HG02610 (cell line): ENCODE measurements at regions not wholly inside any gene's neighbourhood (a gene's known extent, or its start where the extent isn't known, plus 50 kb on each side); places are given as distances from the start of the nearest gene placed in this dataset.

Experiments used
- ATAC-seq: cut with Tn5 transposase; IDR thresholded peaks from one replicate; pipeline ENCODE4 v1.9.1; 2021; ENCODE audit warnings: mild to moderate bottlenecking, moderate library complexity; ENCODE audit not compliant: unreplicated experiment

DNA sequence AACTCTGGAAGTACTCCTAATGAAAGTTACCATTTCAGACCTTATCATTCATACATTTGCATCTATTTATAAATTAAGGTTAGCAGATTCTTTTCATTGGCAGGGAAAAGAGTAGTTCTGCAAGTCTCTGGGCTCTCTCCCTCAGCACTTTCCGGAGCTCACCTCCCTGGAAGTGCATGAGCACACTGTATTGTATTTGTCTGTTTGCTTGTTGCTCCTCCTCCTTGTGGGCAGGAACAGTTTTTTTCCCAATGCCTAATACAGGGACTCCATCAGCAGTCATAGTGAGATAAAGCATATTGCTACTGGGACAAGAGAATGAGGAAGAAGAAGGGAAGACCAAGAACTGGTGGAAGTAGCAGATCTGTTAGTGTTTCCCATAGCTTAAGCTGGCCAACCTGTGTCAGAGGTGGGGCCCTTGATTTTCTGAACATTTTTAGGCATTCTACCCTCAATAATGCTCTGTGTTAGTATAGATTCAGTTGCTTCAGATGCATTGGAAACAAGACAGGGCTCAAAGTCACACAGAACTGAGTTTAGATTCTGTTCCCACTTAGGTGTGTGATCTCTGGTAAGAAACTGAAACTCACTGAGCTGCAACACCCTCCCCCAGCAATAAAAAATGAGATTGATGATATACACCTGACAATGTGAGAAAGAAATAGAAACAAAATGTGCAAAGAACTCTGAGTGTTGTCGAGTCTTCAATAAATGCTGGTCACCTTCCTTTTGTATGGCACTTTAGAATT, 407.8 kb downstream of the TUSC7 start:
- no peak for ATAC-seq

DNA sequence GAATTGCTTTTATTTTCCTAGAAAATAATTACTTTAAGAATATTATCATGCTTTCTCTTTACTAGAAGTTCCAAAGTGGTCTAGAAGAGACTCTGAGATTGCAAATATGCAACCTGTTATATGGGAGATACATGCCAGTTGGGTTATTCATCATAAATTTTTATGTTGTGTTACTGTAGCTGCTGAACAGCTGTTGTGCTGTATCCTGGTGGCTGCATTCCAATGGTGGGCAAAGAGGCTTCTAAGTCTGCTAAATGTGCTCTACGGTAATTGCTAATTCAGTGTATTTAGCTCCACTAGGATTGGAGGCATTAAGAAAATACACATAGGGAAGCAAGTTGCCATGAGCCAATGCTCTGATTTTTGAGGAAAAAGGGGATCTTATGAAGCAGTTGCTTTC, 409.0 kb downstream of the TUSC7 start:
- ATAC-seq: no peak

- no peak for ATAC-seq
Observed at GRCh38 chr3:117120014-117120413, 410.4 kb downstream of the TUSC7 start.

DNA sequence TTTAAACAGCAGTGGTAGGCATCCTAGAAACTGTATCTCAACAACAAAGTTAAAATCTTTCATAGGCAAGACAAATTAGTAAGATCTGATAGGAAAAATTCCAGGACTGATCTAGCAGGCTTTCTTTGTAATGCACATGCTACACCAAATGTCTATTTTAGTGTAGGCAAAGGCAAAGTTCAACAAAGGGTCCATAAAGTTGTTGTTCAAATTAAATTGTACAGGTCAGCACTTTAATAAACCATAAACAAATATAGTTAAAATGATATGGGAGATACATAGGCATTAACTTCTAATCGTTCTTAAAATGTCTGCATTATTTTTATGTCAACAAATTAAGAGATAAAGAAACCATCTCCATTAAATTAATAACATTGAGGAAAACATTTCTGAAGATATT, 413.0 kb downstream of the TUSC7 start:
- ATAC-seq: no peak

DNA sequence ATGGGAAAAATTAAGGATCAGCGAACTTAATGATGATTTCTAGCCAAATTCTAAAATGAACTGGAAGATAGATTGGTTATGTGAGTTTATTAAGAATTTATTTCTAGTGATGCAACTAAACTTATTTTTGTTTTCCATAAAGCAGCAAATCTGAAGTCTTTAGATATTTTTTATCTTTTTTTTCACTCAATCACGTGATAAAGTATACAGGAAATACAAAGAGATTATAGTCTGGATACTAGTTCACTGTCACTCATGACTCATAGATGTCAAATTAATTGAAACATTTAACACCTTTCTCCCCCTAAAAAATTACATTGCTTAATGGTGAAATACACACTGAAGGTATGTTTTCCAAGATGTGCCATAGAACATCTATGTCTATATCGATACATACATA, 416.9 kb downstream of the TUSC7 start:
- no peak for ATAC-seq

DNA sequence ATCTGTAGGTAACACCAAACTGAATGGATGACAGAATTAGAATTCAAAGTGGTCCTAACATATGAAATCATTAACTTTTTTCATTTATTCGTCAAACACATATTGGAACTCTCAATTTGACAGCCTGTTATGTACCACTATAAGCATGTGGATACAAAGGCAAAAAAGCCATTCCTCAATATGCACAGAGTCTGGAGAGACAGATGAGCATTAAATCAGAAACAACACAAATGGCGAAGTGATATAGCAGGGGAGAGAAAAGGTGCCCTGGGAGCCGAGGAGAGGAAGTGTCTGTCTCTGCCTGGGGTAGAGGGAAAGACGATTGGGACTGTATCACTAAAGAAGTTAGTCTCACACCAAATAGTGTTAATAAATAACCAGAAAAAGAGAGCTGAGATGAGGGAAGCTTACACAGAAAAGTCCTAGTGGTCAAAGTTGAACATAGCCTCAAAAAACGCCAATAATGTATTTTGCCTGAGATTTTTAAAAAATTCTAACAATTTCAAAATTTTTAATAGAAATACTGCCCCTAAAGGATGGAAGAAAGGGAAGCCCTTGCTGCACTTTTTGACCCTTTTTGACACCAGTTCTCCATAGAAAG, 417.5 kb downstream of the TUSC7 start:
- no peak for ATAC-seq

GRCh38 chr3:117128133-117128532, 418.6 kb downstream of the TUSC7 start:
- no peak for ATAC-seq

DNA sequence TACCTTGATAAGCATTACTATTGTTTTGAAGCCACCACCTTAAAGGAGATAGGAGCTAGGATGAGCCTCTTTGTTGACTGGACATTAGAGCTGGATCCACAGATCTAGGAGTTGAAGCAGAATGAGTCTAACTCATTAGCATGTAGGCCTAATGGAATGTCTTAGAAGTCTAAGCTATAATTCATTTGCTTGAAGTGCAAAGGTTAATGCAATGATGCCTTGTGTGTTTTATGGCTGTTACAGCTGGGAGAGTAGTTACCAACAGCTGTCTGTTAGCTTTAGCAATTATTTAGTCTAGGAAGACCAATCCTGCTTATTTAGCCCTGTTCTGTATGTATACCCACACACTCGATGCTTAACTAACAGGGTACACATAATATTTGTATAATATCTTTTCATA, 419.3 kb downstream of the TUSC7 start:
- ATAC-seq: no peak

GRCh38 chr3:117129516-117129915, 419.9 kb downstream of the TUSC7 start:
- no peak for ATAC-seq

- no peak for ATAC-seq
Observed at GRCh38 chr3:117130222-117130621, 420.6 kb downstream of the TUSC7 start.

GRCh38 chr3:117131259-117131658, 421.7 kb downstream of the TUSC7 start:
- ATAC-seq: no peak

DNA sequence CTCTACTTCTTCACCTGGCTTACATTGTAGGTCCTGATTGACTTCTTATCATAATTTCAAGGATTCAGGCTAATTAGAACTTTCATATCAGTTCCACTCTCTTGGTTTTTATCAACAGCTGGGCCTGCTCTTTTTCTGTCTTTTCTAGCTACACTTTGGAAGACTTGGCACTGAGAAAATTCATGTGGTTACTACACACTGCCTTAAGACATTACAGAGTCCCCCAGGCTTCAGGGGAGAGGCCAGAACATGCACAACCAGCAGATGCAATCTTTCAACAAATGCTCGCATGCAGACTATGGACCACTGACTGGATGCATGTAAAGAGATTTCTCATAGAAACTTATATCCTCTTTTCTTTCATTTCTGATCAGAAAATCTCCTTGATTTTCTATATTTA, 423.5 kb downstream of the TUSC7 start:
- no peak for ATAC-seq

DNA sequence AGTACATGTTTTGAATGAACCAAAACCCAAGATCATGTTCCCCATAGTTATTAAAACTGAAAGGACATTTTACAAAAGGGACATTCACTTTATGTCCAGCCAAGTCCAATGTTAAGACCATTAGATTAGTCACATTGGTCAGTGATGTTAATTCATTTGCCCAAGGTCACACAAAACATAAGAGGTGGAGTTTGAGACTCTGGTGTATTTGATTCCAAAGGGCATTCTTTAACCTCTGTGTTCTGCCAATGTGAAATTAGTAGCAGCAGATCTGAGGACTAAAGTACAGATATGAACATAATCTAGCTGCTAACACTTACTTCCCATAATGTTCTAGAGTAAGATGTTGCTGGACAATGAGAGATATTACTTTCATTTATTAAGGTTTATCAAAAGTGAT, 425.6 kb downstream of the TUSC7 start:
- no peak for ATAC-seq

DNA sequence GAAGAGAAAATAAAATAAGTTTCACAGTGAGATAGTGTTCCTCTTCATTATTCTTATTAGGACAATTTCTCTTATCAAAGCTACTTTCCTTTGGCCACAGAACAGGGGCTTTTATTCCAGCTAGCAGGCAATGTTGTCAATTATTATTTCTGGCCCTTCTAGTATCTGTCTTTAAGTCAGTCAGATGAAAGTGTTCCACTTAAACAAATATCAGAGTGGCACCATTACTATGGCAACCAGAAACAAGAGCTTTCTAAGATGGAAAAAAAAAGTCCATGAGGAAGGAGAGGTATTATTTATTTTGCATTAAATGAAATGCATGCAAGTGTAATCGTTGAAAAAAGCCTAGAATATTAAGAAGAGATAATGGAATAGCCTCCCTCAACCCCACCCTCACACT, 426.4 kb downstream of the TUSC7 start:
- no peak for ATAC-seq

- ATAC-seq: no peak
Observed at GRCh38 chr3:117137065-117137464, 427.5 kb downstream of the TUSC7 start.

GRCh38 chr3:117139681-117140080, 430.1 kb downstream of the TUSC7 start:
- no peak for ATAC-seq

GRCh38 chr3:117141812-117142211, 432.2 kb downstream of the TUSC7 start:
- no peak for ATAC-seq

DNA sequence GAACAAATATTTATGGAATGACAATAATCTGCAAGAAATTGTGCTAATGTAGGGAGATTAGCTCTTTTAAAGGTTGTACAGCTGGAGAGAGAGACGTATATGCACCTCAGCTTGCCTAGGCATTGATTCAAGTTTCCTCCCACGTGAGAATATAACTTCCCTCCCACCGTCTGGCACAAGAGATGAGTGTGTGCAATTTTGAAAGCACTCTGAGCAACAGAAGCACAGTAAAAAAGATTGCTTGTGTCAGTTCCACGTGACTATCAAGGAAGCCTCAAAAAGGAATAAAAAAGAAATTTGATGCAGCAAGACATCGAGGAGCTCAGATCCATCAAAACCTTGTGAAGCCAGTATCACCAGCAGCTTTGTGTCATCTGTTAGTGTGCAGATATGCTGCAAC, 435.3 kb downstream of the TUSC7 start:
- ATAC-seq: no peak

DNA sequence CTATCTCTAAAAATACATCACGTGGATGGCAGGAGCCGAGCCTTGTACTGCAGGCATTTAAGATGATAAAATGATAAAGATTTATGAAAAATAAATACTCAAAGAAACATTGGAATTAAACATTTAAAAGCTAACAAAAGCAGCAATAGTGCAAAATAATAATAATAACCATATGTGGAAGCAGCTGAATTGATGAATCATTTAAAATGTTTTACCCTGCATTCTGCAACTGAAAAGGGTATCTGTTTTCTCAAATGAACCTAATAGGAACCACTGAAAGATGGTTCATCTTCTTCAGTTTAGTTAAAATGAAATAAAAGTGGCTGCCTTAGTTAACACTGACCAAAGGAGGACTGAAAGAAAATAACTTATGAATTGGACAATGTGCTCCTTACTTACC, 436.1 kb downstream of the TUSC7 start:
- no peak for ATAC-seq

DNA sequence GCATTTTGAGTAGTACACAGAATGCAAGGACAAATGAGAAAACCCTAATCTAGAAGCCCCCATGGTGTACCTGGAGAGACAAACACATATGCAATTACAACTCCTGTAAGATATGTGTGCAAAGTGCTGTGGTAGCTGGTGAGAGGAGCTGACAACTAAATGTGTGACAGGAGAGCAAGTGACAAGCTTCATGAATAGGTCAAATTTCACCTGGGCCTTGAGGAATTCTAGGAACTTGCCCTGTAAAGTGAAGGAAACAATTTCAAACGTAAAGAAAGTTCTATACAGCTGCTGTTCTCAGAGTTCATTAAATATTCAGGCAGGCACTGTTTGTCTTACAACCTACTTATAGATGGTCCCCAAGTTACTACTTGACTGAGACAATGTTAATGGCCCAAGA, 437.0 kb downstream of the TUSC7 start:
- no peak for ATAC-seq

- no peak for ATAC-seq
Observed at GRCh38 chr3:117149584-117149983, 440.0 kb downstream of the TUSC7 start.

DNA sequence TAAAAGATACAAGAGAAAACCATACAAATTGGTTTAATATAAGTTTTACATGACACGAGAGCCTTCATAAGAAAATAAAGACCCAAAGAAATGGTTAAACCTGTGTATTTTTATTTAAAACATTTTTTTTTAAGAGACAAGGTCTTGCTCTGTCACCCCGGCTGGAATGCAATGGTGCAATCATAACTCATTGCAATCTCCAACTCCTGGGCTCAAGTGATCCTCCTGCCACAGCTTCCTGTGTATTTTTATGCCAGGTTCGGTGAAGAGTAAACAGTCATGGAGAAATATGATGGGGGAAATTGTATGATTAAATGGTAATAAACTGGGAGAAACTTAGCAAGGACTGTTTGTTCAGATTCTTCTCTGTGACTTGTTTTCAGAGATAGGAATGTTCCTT, 441.0 kb downstream of the TUSC7 start:
- ATAC-seq: no peak

DNA sequence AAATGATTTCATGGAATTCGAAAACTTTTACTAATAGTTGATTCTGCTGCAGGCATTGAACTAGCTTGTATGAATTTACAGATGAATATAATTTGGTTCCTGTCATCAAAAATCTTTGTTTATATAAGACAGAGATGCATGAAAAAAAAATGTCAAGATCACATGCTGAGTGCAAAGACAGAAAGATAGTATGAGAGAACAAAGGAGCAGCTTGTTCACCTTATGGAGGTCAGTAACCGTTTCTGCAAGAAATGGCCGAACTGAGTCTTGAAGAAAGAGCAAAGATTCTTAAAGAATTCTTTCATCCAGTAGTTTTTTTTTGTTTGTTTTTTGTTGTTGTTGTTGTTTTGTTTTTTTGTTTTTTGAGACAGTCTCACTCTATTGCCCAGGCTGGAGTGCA, 450.6 kb downstream of the TUSC7 start:
- no peak for ATAC-seq
